Ishikawa (cell line): ENCODE measurements at regions not wholly inside any gene's neighbourhood (a gene's known extent, or its start where the extent isn't known, plus 50 kb on each side); places are given as distances from the start of the nearest gene placed in this dataset.

ENCODE experiments used
- CEBPB ChIP-seq: IDR thresholded peaks from 2 replicates; pipeline ENCODE4 v1.6.1; 2012
- CREB1 ChIP-seq: IDR thresholded peaks from 2 replicates; pipeline ENCODE4 v1.6.1; 2012; ENCODE audit warnings: low read depth
- EP300 ChIP-seq: IDR thresholded peaks from 2 replicates; pipeline ENCODE4 v1.6.1; 2012; ENCODE audit warnings: borderline replicate concordance
- FOXM1 ChIP-seq: IDR thresholded peaks from 2 replicates; pipeline ENCODE4 v1.6.1; 2012; ENCODE audit warnings: low read depth, borderline replicate concordance
- RAD21 ChIP-seq: IDR thresholded peaks from 2 replicates; pipeline ENCODE4 v1.6.1; 2012; ENCODE audit warnings: low read depth
- REST ChIP-seq: IDR thresholded peaks from 2 replicates; pipeline ENCODE4 v1.6.1; 2012; ENCODE audit warnings: low read depth, mild to moderate bottlenecking
- TAF1 ChIP-seq: IDR thresholded peaks from 2 replicates; pipeline ENCODE4 v1.6.1; 2012; ENCODE audit warnings: low read depth, mild to moderate bottlenecking
- TCF12 ChIP-seq: IDR thresholded peaks from 2 replicates; pipeline ENCODE4 v1.6.1; 2012; ENCODE audit warnings: low read depth
- TEAD4 ChIP-seq: IDR thresholded peaks from 2 replicates; pipeline ENCODE4 v1.6.1; 2012
- YY1 ChIP-seq: IDR thresholded peaks from 2 replicates; pipeline ENCODE4 v1.6.1; 2012; ENCODE audit warnings: low read depth
- TF ChIP-seq, protein P1 (sequence below): IDR thresholded peaks from 2 replicates; pipeline ENCODE4 v1.6.1; 2012
- TF ChIP-seq, protein P2 (sequence below): IDR thresholded peaks from 2 replicates; pipeline ENCODE4 v1.6.1; 2012

DNA sequence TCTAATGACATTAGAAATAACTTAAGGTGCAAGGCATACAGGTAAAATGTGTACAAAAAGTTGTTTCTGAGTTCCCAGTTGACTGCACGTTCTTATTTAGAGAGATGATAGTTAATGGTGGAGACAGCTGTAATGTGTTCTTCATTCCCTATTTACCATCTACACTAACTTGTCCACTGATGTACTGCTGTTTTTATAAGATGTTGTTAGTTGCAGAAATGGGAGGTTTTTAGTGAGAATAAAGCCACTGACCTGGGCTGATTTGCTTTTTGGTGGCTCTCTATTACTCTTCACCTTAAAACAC, 122.9 kb upstream of the LYPLAL1 start:
- TF ChIP-seq, protein P1, sequence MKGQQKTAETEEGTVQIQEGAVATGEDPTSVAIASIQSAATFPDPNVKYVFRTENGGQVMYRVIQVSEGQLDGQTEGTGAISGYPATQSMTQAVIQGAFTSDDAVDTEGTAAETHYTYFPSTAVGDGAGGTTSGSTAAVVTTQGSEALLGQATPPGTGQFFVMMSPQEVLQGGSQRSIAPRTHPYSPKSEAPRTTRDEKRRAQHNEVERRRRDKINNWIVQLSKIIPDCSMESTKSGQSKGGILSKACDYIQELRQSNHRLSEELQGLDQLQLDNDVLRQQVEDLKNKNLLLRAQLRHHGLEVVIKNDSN, result no peak
- no peak for TF ChIP-seq TAF1
- no peak for TF ChIP-seq RAD21
- no peak for TF ChIP-seq EP300
- no peak for TF ChIP-seq REST
- TF ChIP-seq CREB1, result no peak
- no peak for TF ChIP-seq TEAD4
- TF ChIP-seq CEBPB, result no peak
- no peak for TF ChIP-seq FOXM1
- TF ChIP-seq, protein P2, sequence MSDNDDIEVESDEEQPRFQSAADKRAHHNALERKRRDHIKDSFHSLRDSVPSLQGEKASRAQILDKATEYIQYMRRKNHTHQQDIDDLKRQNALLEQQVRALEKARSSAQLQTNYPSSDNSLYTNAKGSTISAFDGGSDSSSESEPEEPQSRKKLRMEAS, result no peak
- TF ChIP-seq YY1, result no peak
- no peak for TF ChIP-seq TCF12
